Mucosa of gallbladder (tissue), 1 donor: ENCODE measurements at regions not wholly inside any gene's neighbourhood (a gene's known extent, or its start where the extent isn't known, plus 50 kb on each side); places are given as distances from the start of the nearest gene placed in this dataset.

ENCODE experiments used
- DNase-seq: peaks from one replicate; pipeline ENCODE4 v3.0.0-alpha.2; 2020; ENCODE audit warnings: low spot score
- donor health status: DM: no; HTN: no; CAD: no.

- DNase-seq = no peak
Measured at GRCh38 chr14:54209511-54210250, 187.1 kb upstream of the CDKN3 start.

DNA sequence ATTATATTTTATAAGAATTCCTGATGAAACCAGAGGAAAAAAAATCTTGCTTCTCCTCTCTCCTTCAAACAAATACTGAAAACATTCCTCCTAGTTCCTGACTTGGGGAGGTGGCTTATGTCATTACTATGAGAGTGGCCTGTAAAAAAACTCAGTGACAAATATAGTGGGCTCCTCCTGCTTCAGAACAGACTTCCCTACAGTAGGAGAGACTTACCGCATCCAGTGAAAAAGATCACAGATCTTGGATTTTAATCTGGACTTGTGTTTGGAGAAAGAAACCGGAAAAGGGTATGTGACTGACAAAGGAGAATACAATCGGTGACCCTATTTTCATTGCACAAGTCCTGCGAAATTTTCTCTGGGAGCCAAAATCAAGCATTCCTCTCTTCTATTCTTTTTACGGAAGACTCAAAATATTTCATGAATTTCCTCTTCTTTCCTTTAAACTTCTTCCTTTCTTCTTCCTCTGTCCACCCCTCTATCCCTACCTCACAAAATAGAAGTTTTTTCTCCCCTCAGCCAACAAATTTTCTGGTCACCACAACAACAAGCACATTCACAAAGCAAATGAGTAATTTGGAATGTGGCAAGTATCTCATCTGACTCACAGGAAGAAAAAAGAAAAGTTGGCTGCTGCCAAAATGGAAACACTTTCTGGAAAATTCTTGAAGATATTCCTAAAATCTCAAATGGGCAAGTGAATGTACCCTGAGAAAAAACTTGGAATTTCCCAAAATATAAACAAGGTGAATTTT, 185.1 kb upstream of the CDKN3 start:
- DNase-seq = no peak

GRCh38 chr14:54213536-54213935, 183.3 kb upstream of the CDKN3 start:
- no peak for DNase-seq

GRCh38 chr14:54216827-54217226, 180.0 kb upstream of the CDKN3 start:
- no peak for DNase-seq

DNA sequence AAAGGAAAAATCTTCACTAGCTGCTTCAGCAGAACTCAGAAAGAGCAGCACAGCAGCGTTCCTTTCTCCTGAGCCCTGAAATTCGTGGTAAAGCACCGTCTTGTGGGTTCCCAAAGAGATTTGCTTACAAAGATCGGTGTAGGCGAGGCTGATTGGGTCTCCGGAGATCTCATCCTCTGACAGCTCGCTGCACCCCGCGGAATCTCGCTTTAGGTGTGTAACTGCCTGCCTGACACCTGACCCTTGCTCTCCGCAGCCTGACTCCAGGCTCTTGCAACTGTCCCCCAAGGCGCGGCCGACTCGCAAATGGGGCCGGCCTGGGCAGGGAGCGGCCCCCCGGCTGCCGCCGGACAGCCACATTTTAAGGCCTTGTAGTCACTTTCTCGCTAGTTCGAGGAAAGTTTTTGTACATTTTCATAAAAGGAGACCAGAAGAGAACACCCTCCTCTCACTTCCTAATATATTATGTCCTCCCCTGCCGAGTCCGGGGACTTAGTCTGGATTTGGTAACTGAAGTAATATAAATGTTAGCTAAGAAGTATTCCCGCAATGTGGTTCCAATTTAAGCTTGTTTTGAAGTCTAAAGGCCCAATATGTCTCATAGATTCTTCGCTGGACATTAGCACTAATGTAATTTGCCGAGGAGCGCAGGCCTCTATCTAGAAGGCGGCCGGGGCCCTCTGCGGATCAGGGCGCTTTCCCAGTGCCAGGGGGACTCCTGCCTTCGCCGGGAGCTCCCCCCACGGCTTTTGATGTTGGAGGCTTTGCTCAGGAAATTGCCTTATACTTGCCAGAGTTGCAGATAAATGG, 177.3 kb upstream of the CDKN3 start:
- DNase-seq = no peak

- DNase-seq = no peak
Measured at GRCh38 chr14:54220071-54220703, 176.6 kb upstream of the CDKN3 start.

DNA sequence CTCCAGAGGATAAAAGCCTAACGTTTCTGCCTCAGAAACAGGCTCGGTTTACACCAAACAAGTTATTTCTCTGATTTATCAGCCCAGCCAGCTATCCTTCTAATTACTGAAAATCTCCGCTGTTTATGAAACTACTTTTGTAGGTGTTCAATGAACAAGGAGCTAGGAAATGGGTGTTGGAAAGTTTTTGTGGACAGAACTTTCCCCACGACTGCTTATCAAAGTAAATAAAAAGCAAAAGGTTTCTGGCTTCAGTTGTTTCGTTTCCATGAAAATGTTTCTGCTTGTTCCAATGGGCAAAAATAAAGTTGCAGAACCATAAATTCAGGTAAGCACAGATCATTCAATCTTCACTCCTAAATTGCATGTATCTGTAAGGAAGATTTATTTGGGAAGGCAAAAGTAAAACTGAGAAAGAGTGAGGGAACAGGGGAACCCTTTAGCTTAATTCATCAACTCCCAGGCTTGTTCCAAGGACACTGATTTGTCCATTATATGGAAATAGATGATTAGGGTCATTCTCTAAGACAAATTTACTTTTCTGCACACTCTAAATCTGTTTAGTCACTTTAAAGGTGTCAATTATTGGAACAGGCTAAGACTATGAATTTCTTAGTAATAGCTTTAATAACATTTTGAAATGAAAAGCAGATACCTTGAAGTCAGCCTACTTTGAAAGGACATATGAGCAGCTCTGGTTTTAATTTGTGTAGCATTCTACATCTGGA, 175.9 kb upstream of the CDKN3 start:
- no peak for DNase-seq

DNA sequence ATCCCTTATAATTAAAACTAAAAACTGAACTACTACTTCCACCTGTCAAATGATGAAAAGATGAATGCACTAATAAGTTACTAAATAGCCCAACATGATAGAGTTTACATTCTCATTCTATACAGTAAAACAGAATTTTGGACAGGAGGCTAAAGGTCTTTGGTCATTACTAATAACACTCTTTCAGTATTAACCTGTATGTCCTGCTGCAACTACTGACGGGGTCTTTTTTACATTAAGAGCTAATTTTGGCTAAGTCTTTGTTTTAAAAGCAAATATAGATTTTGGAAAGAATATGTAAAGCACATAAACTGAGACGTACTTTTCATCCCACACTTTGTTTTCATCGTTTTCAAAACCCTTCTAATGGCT, 175.4 kb upstream of the CDKN3 start:
- DNase-seq = no peak

DNA sequence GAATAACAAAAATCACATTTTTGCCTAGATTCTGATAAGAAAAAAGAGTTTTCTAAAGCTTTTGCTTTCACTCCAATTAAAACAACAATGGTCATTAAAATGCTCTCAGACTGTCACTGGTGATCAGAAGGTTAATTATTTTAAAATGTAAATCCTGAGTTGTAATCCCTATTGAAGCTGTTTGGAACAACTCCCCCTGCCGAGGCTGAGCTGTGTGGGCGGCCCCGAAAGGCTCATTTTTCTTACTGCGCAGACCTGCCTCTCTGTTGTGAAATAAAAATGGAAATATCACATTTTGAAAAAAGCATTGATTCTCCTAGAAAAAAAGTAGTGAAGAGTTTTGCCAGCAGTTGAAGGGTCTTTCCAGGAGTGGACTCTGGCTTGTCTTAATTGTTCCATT, 174.8 kb upstream of the CDKN3 start:
- DNase-seq = no peak

- DNase-seq = no peak
Measured at GRCh38 chr14:54223831-54224402, 172.9 kb upstream of the CDKN3 start.

DNA sequence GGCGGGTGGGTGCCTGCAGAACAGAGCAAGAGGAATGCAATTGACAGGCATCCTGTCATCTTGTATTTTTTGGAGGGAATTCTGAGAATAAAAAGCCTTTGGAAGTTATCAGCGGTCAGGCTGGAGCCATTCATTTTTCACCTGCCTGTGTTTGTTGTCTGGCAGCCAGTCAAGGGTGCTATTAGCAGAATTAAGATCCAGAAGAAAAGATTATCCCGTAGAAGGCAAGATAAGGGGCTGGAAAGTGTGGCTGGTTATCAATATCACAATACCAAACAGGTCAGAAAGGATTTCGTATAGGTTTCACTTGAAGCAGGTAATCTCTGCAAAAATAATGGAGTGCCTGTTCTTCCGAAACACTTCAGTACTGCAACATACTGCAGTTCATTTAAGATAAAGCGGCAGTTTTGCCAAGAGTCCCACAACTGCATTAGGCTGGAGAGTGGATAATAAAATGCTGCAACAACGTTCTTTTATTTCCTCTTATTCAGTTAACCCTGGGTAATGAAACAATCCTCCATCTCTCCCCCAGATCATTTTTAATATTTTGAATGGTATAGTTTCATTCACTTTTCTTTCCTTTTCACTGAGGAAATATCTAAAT, 171.2 kb upstream of the CDKN3 start:
- no peak for DNase-seq

GRCh38 chr14:54226103-54226502, 170.7 kb upstream of the CDKN3 start:
- DNase-seq = no peak

DNA sequence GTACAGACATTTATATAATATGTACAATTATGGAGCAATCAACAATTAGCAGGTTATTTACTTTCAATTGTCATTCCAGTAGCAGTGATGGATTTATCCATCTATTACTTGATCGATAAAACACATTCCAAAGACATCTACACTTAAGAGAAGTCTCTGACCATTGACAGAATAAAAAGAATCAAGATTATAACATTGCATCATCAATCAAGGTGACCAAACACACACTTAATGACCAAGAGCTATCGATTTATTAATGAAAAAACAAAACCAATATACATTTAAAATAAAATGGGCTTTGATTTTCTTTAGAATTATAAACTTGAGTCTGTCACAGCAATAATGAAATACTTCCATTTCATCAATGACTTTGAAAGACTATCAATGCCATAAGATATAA, 170.2 kb upstream of the CDKN3 start:
- no peak for DNase-seq

GRCh38 chr14:54229136-54229535, 167.7 kb upstream of the CDKN3 start:
- no peak for DNase-seq

- no peak for DNase-seq
Measured at GRCh38 chr14:54230645-54231044, 166.2 kb upstream of the CDKN3 start.

DNA sequence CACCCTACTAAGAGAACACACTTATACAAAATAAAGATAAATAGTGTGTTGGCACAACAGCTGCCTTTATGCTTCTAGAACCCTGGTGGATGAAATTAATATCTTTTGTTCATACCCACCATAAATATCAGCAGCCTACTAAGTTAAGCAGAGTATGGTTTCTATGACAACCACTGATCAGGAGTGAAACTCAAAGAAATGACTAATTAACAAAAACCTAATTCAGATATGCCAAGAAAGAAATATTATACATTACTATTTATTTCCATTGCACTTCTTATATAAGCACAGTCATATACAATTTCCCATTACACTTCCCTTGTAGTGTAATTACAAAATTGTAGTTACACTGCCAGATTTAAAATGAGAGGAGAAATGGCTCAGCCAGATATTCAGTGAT, 164.1 kb upstream of the CDKN3 start:
- no peak for DNase-seq

DNA sequence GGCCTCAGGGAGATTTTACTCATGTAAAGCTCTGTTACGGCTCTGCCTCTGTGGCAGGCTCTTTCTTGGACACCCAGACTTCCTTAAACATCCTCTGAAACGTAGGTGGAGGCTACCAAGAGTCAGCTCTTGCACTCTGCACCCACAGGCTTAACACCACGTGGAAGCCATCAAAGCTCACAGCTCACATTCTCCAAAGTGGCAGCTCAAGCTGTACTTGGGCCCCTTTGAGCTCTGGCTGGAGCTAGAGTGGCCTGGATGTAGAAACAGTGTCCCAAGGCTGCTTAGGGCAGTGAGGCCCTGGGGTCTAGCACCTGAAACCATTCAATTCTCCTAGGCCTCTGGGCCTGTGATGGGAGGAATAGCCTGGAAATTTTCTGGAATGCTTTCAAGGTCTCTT, 155.3 kb upstream of the CDKN3 start:
- DNase-seq = no peak

DNA sequence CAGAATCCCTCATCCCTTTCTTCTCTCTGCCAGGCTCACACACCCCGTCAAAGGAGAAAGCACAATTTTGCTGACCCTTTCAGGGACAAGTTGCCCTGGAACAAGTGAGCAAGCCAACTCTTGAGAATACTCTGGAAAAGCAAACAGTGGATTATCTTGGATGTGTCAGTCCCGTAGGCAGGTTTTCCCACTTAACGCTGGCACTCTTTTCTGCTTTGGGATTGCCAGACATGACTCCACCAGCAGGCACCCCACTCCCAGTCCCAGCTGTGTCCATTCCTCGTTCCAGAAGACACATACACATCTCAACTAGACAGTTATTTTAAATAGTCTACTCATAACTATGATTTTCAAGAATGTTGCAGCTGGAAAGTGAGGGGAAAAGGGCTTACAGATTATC, 145.5 kb upstream of the CDKN3 start:
- DNase-seq = no peak

- DNase-seq = no peak
Measured at GRCh38 chr14:54252072-54252730, 144.6 kb upstream of the CDKN3 start.
